Smooth muscle cell (in vitro differentiated cells): ENCODE measurements at regions not wholly inside any gene's neighbourhood (a gene's known extent, or its start where the extent isn't known, plus 50 kb on each side); places are given as distances from the start of the nearest gene placed in this dataset.

Experiments
- DNase-seq: peaks from one replicate; lab custom pipeline; 2025; ENCODE audit not compliant: unreplicated experiment; lab: John Stamatoyannopoulos, UW
- H2AFZ ChIP-seq: fragments of 200-600 bp; sonication (generic); 2 replicates; pipeline ENCODE4 v1.6.0; 2016; ENCODE audit warnings: antibody characterized with exemption, low read depth, mild to moderate bottlenecking
- H3F3A ChIP-seq: fragments of 200-600 bp; sonication (generic); 2 replicates; pipeline ENCODE4 v1.6.0; 2017; ENCODE audit warnings: antibody characterized with exemption, low read depth
- H3K27ac ChIP-seq: fragments of 200-600 bp; sonication (generic); 2 replicates; pipeline ENCODE4 v1.5.1; 2016; ENCODE audit warnings: low read depth, mild to moderate bottlenecking
- H3K27me3 ChIP-seq: fragments of 200-600 bp; sonication (generic); 2 replicates; pipeline ENCODE4 v1.6.1; 2016; ENCODE audit warnings: low read depth, mild to moderate bottlenecking
- H3K36me3 ChIP-seq: fragments of 200-600 bp; sonication (generic); 2 replicates; pipeline ENCODE4 v1.5.1; 2016; ENCODE audit warnings: low read depth
- H3K4me1 ChIP-seq: fragments of 200-600 bp; sonication (generic); 2 replicates; pipeline ENCODE4 v1.5.1; 2016; ENCODE audit warnings: low read depth
- H3K4me2 ChIP-seq: fragments of 200-600 bp; sonication (generic); 2 replicates; pipeline ENCODE4 v1.6.0; 2016; ENCODE audit warnings: mild to moderate bottlenecking
- H3K4me3 ChIP-seq: fragments of 200-600 bp; sonication (generic); 2 replicates; pipeline ENCODE4 v1.5.1; 2016; ENCODE audit warnings: mild to moderate bottlenecking
- H3K79me2 ChIP-seq: fragments of 200-600 bp; sonication (generic); 2 replicates; pipeline ENCODE4 v1.6.0; 2016; ENCODE audit warnings: low read depth, mild to moderate bottlenecking
- H3K9ac ChIP-seq: fragments of 200-600 bp; sonication (generic); 2 replicates; pipeline ENCODE4 v1.6.0; 2016; ENCODE audit warnings: low read depth
- H3K9me3 ChIP-seq: fragments of 200-600 bp; sonication (generic); replicated peaks from 2 replicates; pipeline ENCODE4 v1.5.1; 2016; ENCODE audit warnings: low read depth
- H4K20me1 ChIP-seq: fragments of 200-600 bp; sonication (generic); 2 replicates; pipeline ENCODE4 v1.6.0; 2016; ENCODE audit warnings: low read depth
- CTCF ChIP-seq: fragments of 200-600 bp; sonication (generic); IDR thresholded peaks from 2 replicates; pipeline ENCODE4 v1.5.1; 2017; ENCODE audit warnings: borderline replicate concordance, mild to moderate bottlenecking, antibody characterized with exemption; ENCODE audit not compliant: insufficient read depth, poor library complexity, severe bottlenecking
- WGBS: methylation state at CpG from one replicate; pipeline ENCODE4 v1.1.7; 2016; ENCODE audit warnings: low lambda C conversion rate; 5-methylcytosine and 5-hydroxymethylcytosine counted together

DNA sequence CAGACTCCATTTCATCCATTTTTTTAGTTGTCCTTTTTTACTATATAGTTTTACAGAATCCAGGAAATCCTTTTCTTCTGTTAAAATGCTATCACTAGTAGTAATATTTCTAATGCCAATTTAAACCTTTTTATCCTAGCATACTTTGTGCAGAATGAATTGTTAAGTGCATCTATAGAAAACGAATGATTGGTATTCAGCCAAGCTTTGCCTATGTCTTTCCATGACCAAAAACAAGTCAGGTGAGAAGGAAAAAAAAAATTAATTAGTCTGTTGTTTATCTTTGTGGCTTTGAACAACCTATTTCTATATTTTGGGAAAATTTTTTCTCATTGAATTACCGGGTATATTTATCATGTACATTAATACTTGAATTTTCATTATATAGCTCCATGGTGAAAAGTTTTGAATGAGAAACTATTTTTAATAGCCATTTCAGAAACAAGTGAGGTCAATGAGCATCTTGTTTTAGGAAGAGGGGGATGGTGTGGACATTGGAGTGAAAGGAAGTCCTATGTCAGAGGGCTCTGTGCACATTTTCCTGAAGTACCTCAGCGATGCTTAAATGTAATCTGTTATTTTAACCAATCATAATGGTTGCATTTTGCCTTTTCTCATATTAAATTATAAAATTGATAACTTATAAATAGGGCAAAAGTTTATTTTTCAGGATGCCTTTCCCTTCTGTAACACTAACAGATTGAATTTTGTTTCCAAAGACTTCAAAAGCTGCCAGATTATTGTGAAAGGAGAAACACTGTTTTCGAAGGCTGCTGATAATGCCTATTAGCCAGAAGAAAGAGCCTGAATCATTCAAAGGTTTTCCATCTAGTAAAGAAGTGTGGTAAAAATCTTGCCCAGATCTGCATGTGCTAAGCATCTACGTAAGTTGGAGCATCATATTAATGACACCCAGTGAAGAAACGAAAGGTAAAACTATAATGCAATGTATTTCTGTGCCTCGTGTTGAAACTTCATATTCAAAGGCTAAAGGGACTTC, 73.8 kb upstream of the S1PR1 start:
- no peak overlapping the region for H3K27ac ChIP-seq
- no peaks in the 10 kb centered on the region for H4K20me1 ChIP-seq
- no peak overlapping the region for H2AFZ ChIP-seq
- no peak for TF ChIP-seq CTCF
- no peak for DNase-seq
- no peak overlapping the region for H3K4me3 ChIP-seq
- no peaks in the 10 kb centered on the region for H3F3A ChIP-seq
- 84% methylated on average over 7 of the region's 7 CpGs for WGBS
- H3K9ac ChIP-seq, result no peak overlapping the region
- H3K4me2 ChIP-seq, result no peak overlapping the region
- H3K36me3 ChIP-seq, result no peaks in the 10 kb centered on the region
- H3K4me1 ChIP-seq, result peaks cover 12% of the 10 kb centered on the region
- no peaks in the 10 kb centered on the region for H3K79me2 ChIP-seq
- H3K27me3 ChIP-seq, result no peaks in the 10 kb centered on the region
- H3K9me3 ChIP-seq, result no peaks in the 10 kb centered on the region

DNA sequence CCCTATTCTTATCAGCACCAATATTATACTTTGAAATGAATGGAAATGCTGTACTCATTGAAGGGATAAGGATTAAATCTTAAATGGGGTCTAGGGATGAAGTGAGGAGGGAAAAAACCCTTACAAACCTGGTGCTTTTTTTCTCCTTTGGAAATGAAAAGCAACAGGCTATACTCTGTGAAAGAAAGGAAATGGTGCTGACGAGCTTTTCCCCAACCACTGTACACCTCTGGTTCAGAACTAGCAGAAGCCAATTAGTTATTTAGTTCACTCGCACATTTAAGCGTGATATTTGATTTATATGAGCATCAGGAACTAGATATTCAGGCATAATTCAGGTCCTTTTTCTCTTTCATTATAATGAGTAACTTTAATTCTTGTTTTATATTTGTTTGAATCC, 74.5 kb upstream of the S1PR1 start:
- Histone ChIP-seq H3K27me3 (no peaks in the 10 kb centered on the region), H3K4me1 (peaks cover 12% of the 10 kb centered on the region)
- 91% methylated on average over 3 of the region's 3 CpGs for WGBS

DNA sequence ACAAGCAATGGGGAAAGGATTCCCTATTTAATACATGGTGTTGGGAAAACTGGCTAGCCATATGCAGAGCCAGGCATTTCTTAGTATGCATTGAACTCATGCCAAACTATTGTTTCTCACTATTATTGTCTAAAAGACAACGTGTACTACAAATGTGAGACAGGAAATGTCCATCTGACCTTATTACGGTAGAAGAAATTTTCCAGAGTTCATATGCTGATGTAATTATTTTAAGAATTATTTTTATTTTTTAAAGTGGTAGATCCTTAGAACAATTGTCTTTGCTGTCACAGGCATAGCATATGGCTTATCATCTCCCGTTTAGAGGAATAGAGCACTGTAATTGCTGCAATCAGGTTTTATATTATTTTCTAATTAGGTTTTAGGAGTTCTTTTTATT, 75.2 kb upstream of the S1PR1 start:
- 91% methylated on average over 3 of the region's 3 CpGs for WGBS
- no peak overlapping the region for H2AFZ ChIP-seq
- TF ChIP-seq CTCF, result no peak

More for the DNA sequence above, 74.5 kb upstream of the S1PR1 start:
- DNase-seq, result no peak
- H3K9me3 ChIP-seq, result no peaks in the 10 kb centered on the region
- no peak overlapping the region for H3K27ac ChIP-seq
- no peaks in the 10 kb centered on the region for H3K36me3 ChIP-seq
- H3K9ac ChIP-seq, result no peak overlapping the region
- H3F3A ChIP-seq, result no peaks in the 10 kb centered on the region
- H2AFZ ChIP-seq, result no peak overlapping the region
- no peaks in the 10 kb centered on the region for H4K20me1 ChIP-seq
- no peak overlapping the region for H3K4me2 ChIP-seq
- no peaks in the 10 kb centered on the region for H3K79me2 ChIP-seq
- TF ChIP-seq CTCF, result no peak
- H3K4me3 ChIP-seq, result no peak overlapping the region

More for the DNA sequence above, 75.2 kb upstream of the S1PR1 start:
- H3F3A ChIP-seq, result no peaks in the 10 kb centered on the region
- H3K9ac ChIP-seq, result no peak overlapping the region
- no peak overlapping the region for H3K27ac ChIP-seq
- H3K4me2 ChIP-seq, result no peak overlapping the region
- H3K4me1 ChIP-seq, result peaks cover 12% of the 10 kb centered on the region
- H3K27me3 ChIP-seq, result no peaks in the 10 kb centered on the region
- no peak for DNase-seq
- H3K36me3 ChIP-seq, result no peaks in the 10 kb centered on the region
- H4K20me1 ChIP-seq, result no peaks in the 10 kb centered on the region
- no peaks in the 10 kb centered on the region for H3K79me2 ChIP-seq
- no peaks in the 10 kb centered on the region for H3K9me3 ChIP-seq
- no peak overlapping the region for H3K4me3 ChIP-seq
